ENCODE measurements at regions not wholly inside any gene's neighbourhood (a gene's known extent, or its start where the extent isn't known, plus 50 kb on each side); places are given as distances from the start of the nearest gene placed in this dataset.

- no peak for DNase-seq
- WGBS, 2 donors: 93 to 94% methylated on average over 1 of the region's 1 CpG
- TF ChIP-seq CTCF (IDR thresholded peaks at IDR 0.05; ENCODE audit: control extremely low read depth, extremely low read depth): no peak
- ATAC-seq (ENCODE audit: insufficient read depth, low FRiP score): no peak
- no peaks in the 10 kb centered on the region for H3K27me3 ChIP-seq (ENCODE audit: control insufficient read depth in 3 of 3, insufficient read depth in 3 of 3, low read length in 2 of 3)
- H3K9me3 ChIP-seq (ENCODE audit: control insufficient read depth in 4 of 4, insufficient read depth in 3 of 4, low read length in 3 of 4): peaks cover 0 to 6% (median 2%) of the 10 kb centered on the region in 4 donors
- H3K36me3 ChIP-seq (ENCODE audit: control insufficient read depth in 4 of 4, insufficient read depth in 4 of 4, low read length in 4 of 4): no peaks in the 10 kb centered on the region
- H3K4me3 ChIP-seq: no peak overlapping the region
- no peak overlapping the region for H3K9ac ChIP-seq (ENCODE audit: insufficient read depth in 1 of 2, low read length in 2 of 2)
- no peak overlapping the region for H3K27ac ChIP-seq (ENCODE audit: low read depth in 1 of 2, low read length in 1 of 2)
- no peaks in the 10 kb centered on the region for H3K4me1 ChIP-seq (ENCODE audit: control insufficient read depth in 5 of 5, insufficient read depth in 5 of 5, low read length in 5 of 5)
Observed at GRCh38 chr3:95200384-95200783, 1137.5 kb downstream of the NSUN3 start.

- TF ChIP-seq CTCF (IDR thresholded peaks at IDR 0.05; ENCODE audit: control extremely low read depth, extremely low read depth): no peak
- Histone ChIP-seq H3K4me3 (no peak overlapping the region), H3K4me1 (ENCODE audit: control insufficient read depth in 5 of 5, insufficient read depth in 5 of 5, low read length in 5 of 5) (no peaks in the 10 kb centered on the region), H3K27me3 (ENCODE audit: control insufficient read depth in 3 of 3, insufficient read depth in 3 of 3, low read length in 2 of 3) (no peaks in the 10 kb centered on the region), H3K9me3 (ENCODE audit: control insufficient read depth in 4 of 4, insufficient read depth in 3 of 4, low read length in 3 of 4) (no peaks in the 10 kb centered on the region), H3K36me3 (ENCODE audit: control insufficient read depth in 4 of 4, insufficient read depth in 4 of 4, low read length in 4 of 4) (no peaks in the 10 kb centered on the region), H3K27ac (ENCODE audit: low read depth in 1 of 2, low read length in 1 of 2) (no peak overlapping the region), H3K9ac (ENCODE audit: insufficient read depth in 1 of 2, low read length in 2 of 2) (no peak overlapping the region)
- 43 to 58% methylated on average over 1 of the region's 1 CpG for WGBS, 2 donors
- DNase-seq (no peak), ATAC-seq (ENCODE audit: insufficient read depth, low FRiP score) (no peak)
Observed at GRCh38 chr3:95210878-95211277, 1148.0 kb downstream of the NSUN3 start.

DNA sequence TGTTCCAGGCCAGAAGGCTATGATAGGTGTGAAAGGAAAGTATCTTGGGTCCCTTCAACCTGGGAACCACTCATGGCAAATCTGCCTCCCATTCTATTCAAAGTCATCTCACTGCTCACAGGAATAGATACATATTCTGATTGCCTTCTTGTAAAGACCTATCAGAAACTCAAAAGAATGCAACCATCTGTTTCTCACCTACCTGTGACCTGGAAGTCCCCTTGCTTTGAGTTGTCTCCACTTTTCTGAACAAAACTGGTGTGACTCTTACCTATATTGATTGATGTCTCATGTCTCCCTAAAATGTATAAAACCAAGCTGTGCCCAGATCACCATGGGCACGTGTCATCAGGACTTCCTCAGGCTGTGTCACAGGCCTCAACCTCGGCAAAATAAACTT lies 1149.3 kb downstream of the NSUN3 start:
- 75 to 80% methylated on average over 2 of the region's 2 CpGs for WGBS, 2 donors
- H3K27ac ChIP-seq (ENCODE audit: low read depth in 1 of 2, low read length in 1 of 2): no peak overlapping the region
- DNase-seq (no peak), ATAC-seq (ENCODE audit: insufficient read depth, low FRiP score) (no peak)
- no peak overlapping the region for H3K4me3 ChIP-seq
- TF ChIP-seq CTCF (IDR thresholded peaks at IDR 0.05; ENCODE audit: control extremely low read depth, extremely low read depth): no peak
- H3K9ac ChIP-seq (ENCODE audit: insufficient read depth in 1 of 2, low read length in 2 of 2): no peak overlapping the region
- H3K9me3 ChIP-seq (ENCODE audit: control insufficient read depth in 4 of 4, insufficient read depth in 3 of 4, low read length in 3 of 4): no peaks in the 10 kb centered on the region
- no peaks in the 10 kb centered on the region for H3K27me3 ChIP-seq (ENCODE audit: control insufficient read depth in 3 of 3, insufficient read depth in 3 of 3, low read length in 2 of 3)
- H3K4me1 ChIP-seq (ENCODE audit: control insufficient read depth in 5 of 5, insufficient read depth in 5 of 5, low read length in 5 of 5): no peaks in the 10 kb centered on the region
- H3K36me3 ChIP-seq (ENCODE audit: control insufficient read depth in 4 of 4, insufficient read depth in 4 of 4, low read length in 4 of 4): no peaks in the 10 kb centered on the region

GRCh38 chr3:95215437-95215957 lies 1152.6 kb downstream of the NSUN3 start:
- DNase-seq: no peak
- no peak for ATAC-seq (ENCODE audit: insufficient read depth, low FRiP score)
- 82 to 88% methylated on average over 1 of the region's 1 CpG for WGBS, 2 donors
- Histone ChIP-seq H3K9me3 (ENCODE audit: control insufficient read depth in 4 of 4, insufficient read depth in 3 of 4, low read length in 3 of 4) (no peaks in the 10 kb centered on the region), H3K27me3 (ENCODE audit: control insufficient read depth in 3 of 3, insufficient read depth in 3 of 3, low read length in 2 of 3) (no peaks in the 10 kb centered on the region), H3K36me3 (ENCODE audit: control insufficient read depth in 4 of 4, insufficient read depth in 4 of 4, low read length in 4 of 4) (no peaks in the 10 kb centered on the region), H3K4me3 (no peak overlapping the region), H3K27ac (ENCODE audit: low read depth in 1 of 2, low read length in 1 of 2) (no peak overlapping the region), H3K9ac (ENCODE audit: insufficient read depth in 1 of 2, low read length in 2 of 2) (no peak overlapping the region), H3K4me1 (ENCODE audit: control insufficient read depth in 5 of 5, insufficient read depth in 5 of 5, low read length in 5 of 5) (no peaks in the 10 kb centered on the region)
- no peak for TF ChIP-seq CTCF (IDR thresholded peaks at IDR 0.05; ENCODE audit: control extremely low read depth, extremely low read depth)
